Glutamatergic neuron (in vitro differentiated cells): ENCODE measurements at regions not wholly inside any gene's neighbourhood (a gene's known extent, or its start where the extent isn't known, plus 50 kb on each side); places are given as distances from the start of the nearest gene placed in this dataset.

ENCODE experiments used
- DNase-seq: peaks from one replicate; pipeline ENCODE4 v3.0.0; 2022
- H3K27ac Mint-ChIP-seq: one replicate; pipeline ENCODE4 v1.8.0; 2020; ENCODE audit warnings: mild to moderate bottlenecking, mixed read lengths, inconsistent platforms; ENCODE audit not compliant: unreplicated experiment
- H3K27me3 Mint-ChIP-seq: one replicate; pipeline ENCODE4 v1.8.0; 2020; ENCODE audit warnings: mild to moderate bottlenecking, moderate library complexity, mixed read lengths, inconsistent platforms; ENCODE audit not compliant: unreplicated experiment
- H3K36me3 Mint-ChIP-seq: one replicate; pipeline ENCODE4 v1.8.0; 2020; ENCODE audit warnings: mild to moderate bottlenecking, mixed read lengths, inconsistent platforms; ENCODE audit not compliant: unreplicated experiment
- H3K4me1 Mint-ChIP-seq: one replicate; pipeline ENCODE4 v1.8.0; 2020; ENCODE audit warnings: mild to moderate bottlenecking, low read depth, mixed read lengths, inconsistent platforms; ENCODE audit not compliant: unreplicated experiment
- H3K4me3 Mint-ChIP-seq: one replicate; pipeline ENCODE4 v1.8.0; 2020; ENCODE audit warnings: mild to moderate bottlenecking, mixed read lengths, inconsistent platforms; ENCODE audit not compliant: unreplicated experiment
- H3K9me3 Mint-ChIP-seq: one replicate; pipeline ENCODE4 v1.8.0; 2020; ENCODE audit warnings: mild to moderate bottlenecking, moderate library complexity, mixed read lengths, inconsistent platforms; ENCODE audit not compliant: unreplicated experiment
- CTCF ChIP-seq: fragments of 200-600 bp; sonication (generic); IDR thresholded peaks from one replicate; pipeline ENCODE4 v1.5.0; 2021; ENCODE audit not compliant: partially characterized antibody, unreplicated experiment

DNA sequence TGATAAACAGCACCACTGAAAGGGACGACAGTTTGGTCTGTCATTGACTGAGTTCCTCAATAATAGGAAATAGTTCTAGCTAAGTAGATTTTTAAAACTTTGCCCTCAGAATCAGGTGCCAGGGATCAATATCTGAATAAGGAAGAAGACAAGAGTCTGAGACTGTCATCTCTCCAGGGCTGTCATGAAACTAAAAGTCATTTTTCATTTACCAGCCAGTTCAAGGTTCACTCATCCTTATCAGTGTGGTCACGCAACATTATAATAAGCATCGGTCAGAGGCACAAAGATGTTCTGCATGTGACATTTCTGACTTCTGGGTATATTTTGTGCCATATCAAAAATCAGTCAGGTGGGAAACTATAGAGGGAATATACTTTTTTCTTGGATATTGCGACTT lies 52.5 kb upstream of the E2F3 start:
- H3K4me1 Mint-ChIP-seq: no peaks in the 10 kb centered on the region
- H3K27me3 Mint-ChIP-seq: no peaks in the 10 kb centered on the region
- no peaks in the 10 kb centered on the region for H3K36me3 Mint-ChIP-seq
- no peak for DNase-seq
- peaks cover 2% of the 10 kb centered on the region for H3K9me3 Mint-ChIP-seq
- H3K4me3 Mint-ChIP-seq: no peak overlapping the region
- no peak overlapping the region for H3K27ac Mint-ChIP-seq
- no peak for TF ChIP-seq CTCF

- no peak for TF ChIP-seq CTCF
- Mint-ChIP-seq H3K4me1 (no peaks in the 10 kb centered on the region), H3K36me3 (no peaks in the 10 kb centered on the region), H3K27me3 (no peaks in the 10 kb centered on the region), H3K4me3 (no peak overlapping the region), H3K27ac (no peak overlapping the region), H3K9me3 (peaks cover 2% of the 10 kb centered on the region)
- DNase-seq: no peak
Observed at GRCh38 chr6:20350215-20350614, 51.5 kb upstream of the E2F3 start.

DNA sequence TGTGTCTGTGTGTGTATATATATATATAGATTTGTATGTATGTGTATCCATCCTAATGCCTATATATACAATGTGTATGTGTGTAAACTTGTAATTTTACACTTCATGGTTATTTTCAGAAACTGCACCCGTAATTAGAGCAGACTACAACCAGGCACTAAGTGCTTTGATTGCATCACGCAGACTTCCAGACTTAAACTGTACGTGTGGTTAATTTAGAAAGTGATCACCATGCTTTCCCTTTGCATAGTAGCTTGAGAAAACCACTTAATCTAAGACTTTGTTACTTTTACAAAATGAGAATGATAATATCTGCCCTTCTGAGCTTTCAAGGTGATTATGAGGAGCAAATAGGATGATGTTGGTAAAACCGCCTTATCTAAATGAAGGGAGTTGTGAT lies 50.1 kb upstream of the E2F3 start:
- Mint-ChIP-seq H3K27ac (no peak overlapping the region), H3K36me3 (no peaks in the 10 kb centered on the region), H3K4me3 (no peak overlapping the region), H3K9me3 (peaks cover 2% of the 10 kb centered on the region), H3K27me3 (no peaks in the 10 kb centered on the region), H3K4me1 (no peaks in the 10 kb centered on the region)
- DNase-seq: no peak
- no peak for TF ChIP-seq CTCF
